ENCODE measurements at regions not wholly inside any gene's neighbourhood (a gene's known extent, or its start where the extent isn't known, plus 50 kb on each side); places are given as distances from the start of the nearest gene placed in this dataset.

DNA sequence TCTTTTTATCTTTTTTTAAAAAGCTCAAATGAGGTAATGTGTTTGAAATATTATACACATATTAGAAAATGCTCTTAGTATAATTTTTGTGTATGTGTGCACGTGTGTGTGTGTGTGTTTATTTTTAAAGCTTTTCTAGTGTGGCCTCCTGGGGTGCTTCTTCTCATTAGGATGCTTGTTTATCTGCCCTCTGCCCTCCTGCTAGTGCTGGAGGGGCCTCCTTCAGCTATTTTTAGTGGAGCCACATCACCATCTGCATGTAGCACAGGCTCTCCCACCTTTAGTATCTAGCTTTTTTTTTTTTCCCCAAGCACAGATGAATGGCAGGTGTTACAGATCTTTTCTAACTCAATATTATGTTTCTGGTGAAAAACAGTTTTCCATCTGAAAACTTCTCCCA, 155.7 kb upstream of the TMEM229A start:
- TF ChIP-seq, protein P1, sequence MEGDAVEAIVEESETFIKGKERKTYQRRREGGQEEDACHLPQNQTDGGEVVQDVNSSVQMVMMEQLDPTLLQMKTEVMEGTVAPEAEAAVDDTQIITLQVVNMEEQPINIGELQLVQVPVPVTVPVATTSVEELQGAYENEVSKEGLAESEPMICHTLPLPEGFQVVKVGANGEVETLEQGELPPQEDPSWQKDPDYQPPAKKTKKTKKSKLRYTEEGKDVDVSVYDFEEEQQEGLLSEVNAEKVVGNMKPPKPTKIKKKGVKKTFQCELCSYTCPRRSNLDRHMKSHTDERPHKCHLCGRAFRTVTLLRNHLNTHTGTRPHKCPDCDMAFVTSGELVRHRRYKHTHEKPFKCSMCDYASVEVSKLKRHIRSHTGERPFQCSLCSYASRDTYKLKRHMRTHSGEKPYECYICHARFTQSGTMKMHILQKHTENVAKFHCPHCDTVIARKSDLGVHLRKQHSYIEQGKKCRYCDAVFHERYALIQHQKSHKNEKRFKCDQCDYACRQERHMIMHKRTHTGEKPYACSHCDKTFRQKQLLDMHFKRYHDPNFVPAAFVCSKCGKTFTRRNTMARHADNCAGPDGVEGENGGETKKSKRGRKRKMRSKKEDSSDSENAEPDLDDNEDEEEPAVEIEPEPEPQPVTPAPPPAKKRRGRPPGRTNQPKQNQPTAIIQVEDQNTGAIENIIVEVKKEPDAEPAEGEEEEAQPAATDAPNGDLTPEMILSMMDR (IDR thresholded peaks at IDR 0.05; ENCODE audit: low read depth, low read length): no peak
- no peak for TF ChIP-seq POLR2A (IDR thresholded peaks at IDR 0.05; ENCODE audit: extremely low read depth, insufficient read length)
- TF ChIP-seq, protein P2, sequence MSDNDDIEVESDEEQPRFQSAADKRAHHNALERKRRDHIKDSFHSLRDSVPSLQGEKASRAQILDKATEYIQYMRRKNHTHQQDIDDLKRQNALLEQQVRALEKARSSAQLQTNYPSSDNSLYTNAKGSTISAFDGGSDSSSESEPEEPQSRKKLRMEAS (IDR thresholded peaks at IDR 0.05; ENCODE audit: low read depth, low read length): no peak

Data from NB4 (cell line).